ENCODE measurements at regions not wholly inside any gene's neighbourhood (a gene's known extent, or its start where the extent isn't known, plus 50 kb on each side); places are given as distances from the start of the nearest gene placed in this dataset.
"Not testable (repeated sequence)": the region's sequence is repeated elsewhere in the genome, so short reads cannot be mapped to it uniquely, and the experiment has no call there.

GRCh38 chr6:76835293-76835692, 628.0 kb downstream of the HTR1B start:
- POLR2A ChIA-PET: no interaction called here
- DNase-seq (no peak), ATAC-seq (ENCODE audit: poor library complexity) (no peak)
- Mint-ChIP-seq H3K27ac (no peak overlapping the region), H3K4me3 (no peak overlapping the region), H3K9me3 (peaks cover 11% of the 10 kb centered on the region), H3K27me3 (no peaks in the 10 kb centered on the region), H3K4me1 (ENCODE audit: low read depth) (no peaks in the 10 kb centered on the region), H3K36me3 (ENCODE audit: low read depth) (no peaks in the 10 kb centered on the region)
- Histone ChIP-seq H3K27ac (ENCODE audit: low read depth in 1 of 2, low read length in 2 of 2) (no peak overlapping the region), H3K9me3 (ENCODE audit: control insufficient read depth in 1 of 2, insufficient read depth in 1 of 2, low read length in 2 of 2) (no peaks in the 10 kb centered on the region), H3K27me3 (ENCODE audit: control insufficient read depth in 1 of 2, insufficient read depth in 2 of 2, low read length in 2 of 2) (no peaks in the 10 kb centered on the region), H3K4me3 (ENCODE audit: low read length) (no peak overlapping the region), H3K36me3 (ENCODE audit: insufficient read depth, low read length) (no peaks in the 10 kb centered on the region), H3K4me1 (ENCODE audit: insufficient read depth, low read length) (no peaks in the 10 kb centered on the region)
- intact Hi-C loops (cut with DNase I, micrococcal nuclease): no loop called here
- TF ChIP-seq CTCF (IDR thresholded peaks at IDR 0.05): no peak
- CTCF ChIA-PET: no interaction called here

- Histone ChIP-seq H3K36me3 (ENCODE audit: insufficient read depth, low read length) (no peaks in the 10 kb centered on the region), H3K4me3 (ENCODE audit: low read length) (no peak overlapping the region), H3K27me3 (ENCODE audit: control insufficient read depth in 1 of 2, insufficient read depth in 2 of 2, low read length in 2 of 2) (no peaks in the 10 kb centered on the region), H3K4me1 (ENCODE audit: insufficient read depth, low read length) (no peaks in the 10 kb centered on the region), H3K27ac (ENCODE audit: low read depth in 1 of 2, low read length in 2 of 2) (no peak overlapping the region), H3K9me3 (ENCODE audit: control insufficient read depth in 1 of 2, insufficient read depth in 1 of 2, low read length in 2 of 2) (no peaks in the 10 kb centered on the region)
- H3K4me3 Mint-ChIP-seq: no peak overlapping the region
- no peak for DNase-seq
- no peaks in the 10 kb centered on the region for H3K4me1 Mint-ChIP-seq (ENCODE audit: low read depth)
- peaks cover 11% of the 10 kb centered on the region for H3K9me3 Mint-ChIP-seq
- H3K27me3 Mint-ChIP-seq: no peaks in the 10 kb centered on the region
- no peak for ATAC-seq (ENCODE audit: poor library complexity)
- intact Hi-C loops (cut with DNase I, micrococcal nuclease): no loop called here
- ChIA-PET CTCF (no interaction called here), POLR2A (no interaction called here)
- H3K27ac Mint-ChIP-seq: no peak overlapping the region
- no peaks in the 10 kb centered on the region for H3K36me3 Mint-ChIP-seq (ENCODE audit: low read depth)
- no peak for TF ChIP-seq CTCF (IDR thresholded peaks at IDR 0.05)
These were observed 628.9 kb downstream of the HTR1B start for GRCh38 chr6:76834399-76834798.

- H3K4me3 Mint-ChIP-seq: no peak overlapping the region
- no peaks in the 10 kb centered on the region for H3K27me3 Mint-ChIP-seq
- no peak overlapping the region for H3K27ac Mint-ChIP-seq
- H3K9me3 Mint-ChIP-seq: peaks cover 14% of the 10 kb centered on the region
- no peaks in the 10 kb centered on the region for H3K36me3 Mint-ChIP-seq (ENCODE audit: low read depth)
- Histone ChIP-seq H3K36me3 (ENCODE audit: insufficient read depth, low read length) (no peaks in the 10 kb centered on the region), H3K4me1 (ENCODE audit: insufficient read depth, low read length) (no peaks in the 10 kb centered on the region), H3K27ac (ENCODE audit: low read depth in 1 of 2, low read length in 2 of 2) (no peak overlapping the region), H3K27me3 (ENCODE audit: control insufficient read depth in 1 of 2, insufficient read depth in 2 of 2, low read length in 2 of 2) (no peaks in the 10 kb centered on the region), H3K9me3 (ENCODE audit: control insufficient read depth in 1 of 2, insufficient read depth in 1 of 2, low read length in 2 of 2) (no peaks in the 10 kb centered on the region), H3K4me3 (ENCODE audit: low read length) (no peak overlapping the region)
- CTCF ChIA-PET: no interaction called here
- DNase-seq (no peak), ATAC-seq (ENCODE audit: poor library complexity) (no peak)
- no peak for TF ChIP-seq CTCF (IDR thresholded peaks at IDR 0.05)
- POLR2A ChIA-PET: no interaction called here
- no peaks in the 10 kb centered on the region for H3K4me1 Mint-ChIP-seq (ENCODE audit: low read depth)
- intact Hi-C loops (cut with DNase I, micrococcal nuclease): no loop called here
These were observed 632.0 kb downstream of the HTR1B start for GRCh38 chr6:76831299-76831698.

- H3K27me3 ChIP-seq (ENCODE audit: control insufficient read depth in 1 of 2, insufficient read depth in 2 of 2, low read length in 2 of 2); H3K4me1 ChIP-seq (ENCODE audit: insufficient read depth, low read length); intact Hi-C loops (cut with DNase I, micrococcal nuclease); ATAC-seq (ENCODE audit: poor library complexity); H3K4me3 Mint-ChIP-seq; H3K9me3 ChIP-seq (ENCODE audit: control insufficient read depth in 1 of 2, insufficient read depth in 1 of 2, low read length in 2 of 2); H3K4me3 ChIP-seq (ENCODE audit: low read length); H3K27ac ChIP-seq (ENCODE audit: low read depth in 1 of 2, low read length in 2 of 2); H3K36me3 ChIP-seq (ENCODE audit: insufficient read depth, low read length); H3K4me1 Mint-ChIP-seq (ENCODE audit: low read depth); H3K27me3 Mint-ChIP-seq; H3K27ac Mint-ChIP-seq; DNase-seq; POLR2A ChIA-PET; H3K36me3 Mint-ChIP-seq (ENCODE audit: low read depth); CTCF ChIA-PET: not testable (repeated sequence)
- H3K9me3 Mint-ChIP-seq: peaks cover 24% of the 10 kb centered on the region
These were observed 639.7 kb downstream of the HTR1B start for GRCh38 chr6:76823578-76823977.

All from CD4-positive, alpha-beta T cell (primary cell).